HG03103 (cell line): ENCODE measurements at regions not wholly inside any gene's neighbourhood (a gene's known extent, or its start where the extent isn't known, plus 50 kb on each side); places are given as distances from the start of the nearest gene placed in this dataset.

Experiments used
- ATAC-seq: cut with Tn5 transposase; IDR thresholded peaks from one replicate; pipeline ENCODE4 v1.9.1; 2021; ENCODE audit warnings: low read depth; ENCODE audit not compliant: unreplicated experiment

DNA sequence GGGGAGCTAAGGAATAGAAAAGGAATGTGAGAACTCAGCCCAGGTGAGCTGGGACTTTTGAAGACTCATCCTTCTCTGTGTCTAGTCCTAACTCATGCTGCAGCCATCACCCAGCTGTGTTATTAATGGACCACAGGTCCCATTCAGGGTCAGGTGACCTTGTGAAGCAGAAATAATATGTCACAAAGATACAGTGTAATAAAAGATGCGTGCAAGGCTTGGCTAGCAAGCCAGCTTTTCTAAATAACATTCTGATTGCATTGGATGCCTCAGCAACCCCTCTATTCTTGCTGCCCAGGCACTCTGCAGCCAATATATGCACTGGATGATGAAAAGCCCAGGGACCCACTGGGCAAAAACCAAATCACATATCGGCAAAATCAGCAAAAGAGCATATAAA, 393.1 kb upstream of the PIK3C3 start:
- no peak for ATAC-seq

DNA sequence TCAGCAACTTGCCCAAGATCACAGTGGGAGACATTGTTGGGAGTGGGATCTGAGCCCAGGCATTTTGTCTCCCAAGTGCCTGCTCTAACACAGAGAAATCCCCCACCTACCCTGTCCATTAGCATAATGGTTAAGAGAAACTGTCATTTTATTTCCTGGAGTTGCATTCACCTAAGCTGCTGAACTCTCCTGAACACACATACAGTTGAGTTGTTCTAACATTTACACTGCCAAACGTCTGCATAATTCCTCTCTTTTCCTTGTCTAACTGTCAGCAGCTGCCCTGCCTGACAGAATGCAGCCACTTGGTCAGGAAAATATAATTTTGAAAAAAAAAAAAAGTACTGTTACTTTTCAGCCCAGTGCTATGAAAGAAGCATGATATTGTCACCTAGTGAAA, 396.3 kb upstream of the PIK3C3 start:
- ATAC-seq, result no peak

GRCh38 chr18:41553716-41554115, 401.3 kb upstream of the PIK3C3 start:
- ATAC-seq, result no peak

- ATAC-seq, result no peak
Measured at GRCh38 chr18:41548521-41549260, 406.3 kb upstream of the PIK3C3 start.

GRCh38 chr18:41545091-41545888, 409.7 kb upstream of the PIK3C3 start:
- ATAC-seq, result no peak

GRCh38 chr18:41543815-41544214, 411.2 kb upstream of the PIK3C3 start:
- ATAC-seq, result no peak

DNA sequence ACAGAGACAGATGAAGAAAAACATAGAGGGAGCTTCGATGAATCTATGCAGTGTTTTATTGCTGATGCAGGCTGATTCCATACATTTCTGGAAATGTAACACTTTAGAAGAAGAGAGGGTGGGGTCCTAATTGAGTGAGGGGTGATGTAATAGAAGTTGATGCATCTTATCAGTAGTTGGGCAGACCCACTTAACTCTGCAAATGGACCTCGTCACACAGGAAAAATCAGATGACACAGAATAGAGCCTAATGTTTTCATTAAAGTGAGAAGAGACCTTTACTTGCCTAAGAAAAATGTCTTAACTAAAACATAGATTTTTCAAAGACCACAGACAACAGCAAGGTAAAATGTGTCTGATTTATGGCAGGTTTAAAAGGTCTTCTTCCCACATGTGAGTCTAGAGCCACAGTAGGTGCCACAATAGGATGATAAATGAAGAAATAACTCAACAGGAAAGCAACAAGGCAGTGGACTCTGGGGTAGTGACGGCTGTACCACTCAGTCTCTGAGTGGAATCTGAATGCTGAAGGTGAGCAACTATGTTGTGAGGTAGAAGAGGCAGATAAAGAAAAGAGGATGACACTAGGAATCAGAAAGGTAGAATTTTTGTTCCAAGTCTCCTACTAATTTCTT, 414.7 kb upstream of the PIK3C3 start:
- no peak for ATAC-seq

GRCh38 chr18:41538751-41539150, 416.3 kb upstream of the PIK3C3 start:
- no peak for ATAC-seq

- ATAC-seq, result no peak
Measured at GRCh38 chr18:41537666-41538065, 417.4 kb upstream of the PIK3C3 start.

GRCh38 chr18:41532344-41533086, 422.5 kb upstream of the PIK3C3 start:
- no peak for ATAC-seq

GRCh38 chr18:41530970-41531369, 424.1 kb upstream of the PIK3C3 start:
- no peak for ATAC-seq

GRCh38 chr18:41529093-41529492, 425.9 kb upstream of the PIK3C3 start:
- ATAC-seq, result no peak

DNA sequence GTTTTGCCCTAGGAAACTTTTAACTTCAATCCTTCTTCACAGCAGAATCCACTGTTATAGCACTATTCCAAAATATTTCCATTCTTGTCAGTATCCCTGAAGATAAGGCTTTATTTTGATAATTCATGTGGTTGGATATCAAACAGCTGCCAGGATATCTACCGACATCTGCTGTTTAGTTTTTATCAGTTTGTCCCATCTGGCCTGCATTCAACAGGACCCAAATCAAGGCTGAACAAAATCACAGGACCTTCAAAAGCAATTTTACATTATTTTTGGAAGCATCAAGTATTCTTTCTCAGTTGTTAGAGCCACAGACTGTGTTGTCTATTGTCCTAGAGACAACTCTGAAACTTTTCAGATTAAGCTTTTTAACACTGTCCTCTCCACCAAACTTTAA, 429.0 kb upstream of the PIK3C3 start:
- no peak for ATAC-seq

GRCh38 chr18:41524674-41525470, 430.2 kb upstream of the PIK3C3 start:
- ATAC-seq, result no peak

- no peak for ATAC-seq
Measured at GRCh38 chr18:41517142-41517541, 437.9 kb upstream of the PIK3C3 start.

- no peak for ATAC-seq
Measured at GRCh38 chr18:41513438-41513837, 441.6 kb upstream of the PIK3C3 start.

DNA sequence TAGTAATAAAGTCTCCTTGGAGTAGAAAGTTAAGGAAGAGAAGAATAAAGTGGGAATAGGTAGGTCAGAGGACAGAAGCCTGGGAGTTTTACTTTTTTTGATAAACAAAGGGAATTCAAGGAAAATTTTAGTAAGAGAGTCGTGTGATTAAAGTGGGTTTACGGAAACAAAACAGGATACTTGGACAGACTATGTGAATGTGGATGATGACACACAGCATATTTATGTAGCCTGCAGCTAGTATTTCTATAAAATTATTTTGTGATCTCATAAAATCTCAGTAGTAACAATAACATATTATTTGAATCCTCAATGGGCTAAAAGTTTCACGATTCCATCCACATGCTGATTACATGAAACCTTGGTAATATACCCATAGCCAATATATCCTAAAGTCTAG, 450.7 kb upstream of the PIK3C3 start:
- ATAC-seq, result no peak

DNA sequence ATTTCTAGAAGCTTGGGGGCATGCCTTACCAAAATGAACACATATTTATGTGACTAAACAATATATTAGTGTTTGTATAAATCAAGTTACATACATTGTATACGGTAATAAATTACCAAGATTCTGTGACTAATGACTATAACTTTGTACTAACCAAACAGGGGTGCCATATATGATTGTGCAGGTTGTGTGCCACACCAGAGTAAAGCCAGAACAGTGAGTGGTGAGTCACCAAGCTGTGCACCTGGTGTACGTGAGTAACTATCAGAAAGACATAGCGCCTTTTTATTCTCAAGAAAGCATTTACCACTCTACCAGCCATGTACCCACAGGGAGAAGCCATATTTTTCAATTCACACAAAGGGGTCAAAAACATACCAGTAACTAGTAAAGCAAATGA, 453.2 kb upstream of the PIK3C3 start:
- ATAC-seq, result no peak

DNA sequence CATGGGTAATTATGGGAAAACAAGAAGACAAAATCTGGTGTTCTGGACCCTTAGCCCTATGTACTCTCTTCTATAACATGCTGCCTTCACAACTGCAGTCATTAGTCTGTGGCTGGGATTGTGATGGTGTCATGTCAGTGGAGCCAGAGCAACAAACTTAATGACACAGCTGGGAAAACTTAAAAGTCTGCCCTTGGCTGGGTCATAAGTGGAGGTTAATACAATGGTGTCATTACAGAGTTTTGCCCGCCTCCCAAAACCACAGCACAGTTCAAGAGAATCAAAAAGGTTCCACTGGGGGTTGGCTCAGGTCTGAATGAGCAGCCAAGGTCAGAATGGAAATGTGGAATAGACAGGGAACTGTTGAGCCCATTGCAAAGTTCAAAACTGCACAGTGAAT, 455.7 kb upstream of the PIK3C3 start:
- no peak for ATAC-seq

DNA sequence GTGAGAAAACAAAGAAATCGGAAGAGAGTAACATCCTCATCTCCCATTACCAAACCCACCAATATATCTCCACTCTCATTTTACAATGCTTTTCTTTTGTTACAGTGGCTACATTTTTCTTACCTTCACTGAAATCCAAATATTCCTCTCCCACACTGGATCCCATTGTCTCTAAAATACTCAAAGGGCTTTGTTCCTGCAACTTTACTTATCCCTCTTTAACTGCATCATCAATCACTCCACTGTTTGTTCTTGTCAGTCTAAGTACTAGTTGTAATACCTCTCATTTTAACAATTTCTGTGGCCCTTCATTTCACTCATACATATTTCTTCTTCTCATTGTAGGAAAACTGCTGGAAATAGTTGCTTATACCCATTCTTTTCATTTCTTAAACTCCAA, 464.2 kb upstream of the PIK3C3 start:
- ATAC-seq, result no peak
